GM12875 (cell line): ENCODE measurements at regions not wholly inside any gene's neighbourhood (a gene's known extent, or its start where the extent isn't known, plus 50 kb on each side); places are given as distances from the start of the nearest gene placed in this dataset.

Experiments used
- H3K4me3 ChIP-seq: one replicate; pipeline ENCODE4 v1.5.1; 2011; ENCODE audit warnings: low read depth, low read length, control low read depth
- TF ChIP-seq, protein P1 (sequence below): IDR thresholded peaks from 2 replicates; pipeline ENCODE4 v1.5.1; 2011; ENCODE audit warnings: low read depth, mild to moderate bottlenecking, control low read depth, inconsistent platforms, low read length, moderate library complexity, borderline replicate concordance; ENCODE audit not compliant: insufficient read depth

DNA sequence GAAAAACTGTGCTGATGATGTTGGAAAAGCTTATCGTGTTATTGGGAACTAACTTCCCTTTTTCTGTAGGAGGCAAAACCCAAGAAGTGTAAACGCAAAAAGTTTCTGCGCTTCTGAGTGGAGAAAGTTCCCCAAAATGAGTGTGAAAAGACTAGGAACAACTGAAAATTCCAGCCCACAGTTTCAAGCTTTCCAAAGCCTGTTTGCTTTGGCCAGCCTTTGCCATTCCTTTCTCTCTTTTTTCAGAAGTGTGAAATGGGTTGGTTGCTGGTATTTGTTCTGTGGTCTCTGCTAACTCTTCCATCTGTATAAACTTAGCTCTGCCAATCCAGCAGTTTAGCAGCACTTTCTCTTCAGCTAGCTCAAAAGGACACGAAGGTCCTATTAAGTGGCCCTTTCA is 491.3 kb downstream of the MAFB start:
- H3K4me3 ChIP-seq: no peak overlapping the region
- TF ChIP-seq, protein P1, sequence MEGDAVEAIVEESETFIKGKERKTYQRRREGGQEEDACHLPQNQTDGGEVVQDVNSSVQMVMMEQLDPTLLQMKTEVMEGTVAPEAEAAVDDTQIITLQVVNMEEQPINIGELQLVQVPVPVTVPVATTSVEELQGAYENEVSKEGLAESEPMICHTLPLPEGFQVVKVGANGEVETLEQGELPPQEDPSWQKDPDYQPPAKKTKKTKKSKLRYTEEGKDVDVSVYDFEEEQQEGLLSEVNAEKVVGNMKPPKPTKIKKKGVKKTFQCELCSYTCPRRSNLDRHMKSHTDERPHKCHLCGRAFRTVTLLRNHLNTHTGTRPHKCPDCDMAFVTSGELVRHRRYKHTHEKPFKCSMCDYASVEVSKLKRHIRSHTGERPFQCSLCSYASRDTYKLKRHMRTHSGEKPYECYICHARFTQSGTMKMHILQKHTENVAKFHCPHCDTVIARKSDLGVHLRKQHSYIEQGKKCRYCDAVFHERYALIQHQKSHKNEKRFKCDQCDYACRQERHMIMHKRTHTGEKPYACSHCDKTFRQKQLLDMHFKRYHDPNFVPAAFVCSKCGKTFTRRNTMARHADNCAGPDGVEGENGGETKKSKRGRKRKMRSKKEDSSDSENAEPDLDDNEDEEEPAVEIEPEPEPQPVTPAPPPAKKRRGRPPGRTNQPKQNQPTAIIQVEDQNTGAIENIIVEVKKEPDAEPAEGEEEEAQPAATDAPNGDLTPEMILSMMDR: no peak

DNA sequence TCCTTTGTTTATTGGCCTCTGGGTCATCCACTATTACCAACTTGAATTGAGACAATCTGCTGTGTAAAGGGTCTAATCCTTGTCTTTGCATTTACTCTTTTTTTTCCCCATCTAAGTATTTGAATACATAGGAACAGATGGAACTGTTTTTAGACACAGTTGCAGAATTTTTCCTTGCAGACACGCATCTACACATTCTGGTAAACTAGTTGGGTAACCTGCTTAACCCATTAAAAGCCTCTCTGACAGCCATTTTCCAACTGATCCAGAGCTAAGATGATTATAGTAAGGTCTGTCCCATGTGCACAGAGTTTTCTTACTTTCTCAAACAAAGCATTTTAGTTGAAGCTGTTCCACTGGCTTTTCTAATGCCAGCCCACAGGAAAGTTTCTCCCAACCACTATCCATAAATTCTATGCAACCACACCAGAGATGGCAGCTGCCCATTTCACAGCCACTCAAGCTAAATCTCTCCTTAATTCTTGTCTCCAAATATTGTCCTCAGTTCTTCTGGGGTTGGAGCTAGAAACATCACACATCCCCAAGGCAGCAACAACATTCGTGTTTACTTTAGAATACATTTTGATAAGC is 492.1 kb downstream of the MAFB start:
- H3K4me3 ChIP-seq: no peak overlapping the region
- TF ChIP-seq, protein P1: no peak

DNA sequence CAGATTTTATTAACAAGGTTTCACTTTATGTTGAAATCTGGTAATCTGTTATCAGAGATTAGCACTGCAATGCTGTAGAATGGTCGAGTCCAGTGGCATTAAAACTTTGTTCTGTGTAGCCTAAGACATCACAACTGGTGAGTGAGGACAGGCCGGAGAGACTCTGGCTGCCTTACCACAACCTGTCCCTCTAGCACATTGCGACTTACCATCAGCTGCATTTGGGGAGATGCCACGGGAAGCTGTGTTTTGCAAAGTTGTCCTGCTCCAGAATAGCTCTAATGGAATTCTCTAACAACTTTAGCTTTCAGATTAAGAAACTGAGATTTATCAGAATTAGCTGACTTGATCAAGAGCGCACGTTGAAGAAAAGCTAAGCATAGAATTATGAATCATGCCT is 493.3 kb downstream of the MAFB start:
- H3K4me3 ChIP-seq: no peak overlapping the region
- TF ChIP-seq, protein P1: no peak

DNA sequence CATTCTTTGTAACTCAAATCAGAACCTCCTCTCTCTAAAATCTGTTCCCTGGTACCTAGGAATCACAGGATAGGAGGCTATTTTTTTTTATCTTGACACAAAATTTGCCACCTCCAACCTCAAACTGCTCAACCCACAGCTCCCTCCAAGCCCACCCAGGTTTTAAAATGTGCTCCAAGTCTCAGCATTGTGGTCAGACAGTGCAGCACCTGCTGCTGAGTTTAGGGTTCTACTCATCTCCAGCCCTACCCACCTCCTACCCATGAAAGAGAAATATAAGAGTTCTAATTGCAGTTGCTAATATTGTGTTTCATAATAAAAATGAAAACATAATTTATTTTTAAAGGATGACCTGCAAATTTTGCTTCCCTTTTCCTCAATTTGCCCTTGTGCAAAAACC is 496.5 kb downstream of the MAFB start:
- TF ChIP-seq, protein P1: no peak
- no peak overlapping the region for H3K4me3 ChIP-seq

DNA sequence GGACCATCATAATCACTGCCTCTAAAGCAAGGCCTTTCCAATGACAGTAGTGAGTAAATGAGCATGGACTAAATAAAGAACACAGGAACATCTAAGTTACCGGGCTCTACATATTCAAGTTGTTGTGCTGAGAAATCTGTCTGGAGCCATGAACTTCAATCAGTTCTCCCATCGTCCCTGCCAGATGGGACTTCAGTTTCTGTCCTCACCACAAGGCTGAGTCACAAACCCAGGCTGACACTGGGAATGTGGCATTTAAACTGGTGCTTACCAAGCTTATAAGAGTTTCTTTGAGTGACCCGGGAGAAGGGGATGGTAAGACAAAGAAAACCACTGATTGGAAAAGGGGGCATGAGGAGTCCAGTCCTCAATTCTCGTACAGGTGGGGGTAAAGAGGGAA is 497.0 kb downstream of the MAFB start:
- TF ChIP-seq, protein P1: no peak
- H3K4me3 ChIP-seq: no peak overlapping the region

DNA sequence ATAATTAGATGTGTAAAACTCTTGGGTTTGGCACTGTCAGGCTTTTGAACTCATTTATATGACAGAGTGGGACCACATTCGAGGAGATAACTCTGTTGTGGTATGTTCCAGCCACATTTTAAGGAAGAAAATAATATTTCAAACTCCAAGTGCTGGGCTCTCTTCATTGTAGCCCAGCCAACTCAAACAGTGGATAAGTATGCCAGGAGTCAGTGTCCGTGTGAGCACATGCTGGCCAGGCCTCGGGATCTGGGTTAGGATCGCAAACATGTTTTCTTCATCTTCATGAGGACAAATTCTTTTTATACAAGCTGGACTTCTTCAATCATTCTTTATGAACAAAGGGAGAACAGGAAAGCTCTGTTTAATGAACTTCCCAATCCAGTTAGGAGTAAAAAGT is 497.5 kb downstream of the MAFB start:
- TF ChIP-seq, protein P1: no peak
- no peak overlapping the region for H3K4me3 ChIP-seq

DNA sequence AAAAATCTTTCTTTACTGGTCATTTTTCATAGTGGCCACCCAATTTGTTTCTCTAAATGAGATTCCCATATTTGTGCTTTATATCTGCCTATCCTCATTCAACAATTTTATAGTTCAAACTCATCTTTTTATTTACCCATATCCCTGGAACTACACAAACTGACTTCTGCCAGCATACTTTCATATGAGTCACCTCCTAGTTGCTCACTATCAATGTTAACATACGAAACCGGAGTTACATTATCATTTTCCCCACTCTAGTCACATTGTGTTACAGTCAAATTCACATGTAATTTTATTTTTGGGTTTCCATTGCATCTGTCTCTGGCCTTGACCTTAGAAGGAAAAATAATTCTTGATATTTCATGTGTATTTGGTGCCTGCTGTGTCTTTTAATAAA is 499.4 kb downstream of the MAFB start:
- TF ChIP-seq, protein P1: no peak
- H3K4me3 ChIP-seq: no peak overlapping the region
